Superior temporal gyrus (tissue), 1 donor: ENCODE measurements at regions not wholly inside any gene's neighbourhood (a gene's known extent, or its start where the extent isn't known, plus 50 kb on each side); places are given as distances from the start of the nearest gene placed in this dataset.
"Not testable (repeated sequence)": the region's sequence is repeated elsewhere in the genome, so short reads cannot be mapped to it uniquely, and the experiment has no call there.

Source experiments
- DNase-seq: peaks from one replicate; pipeline ENCODE4 v3.0.0-alpha.2; 2016; ENCODE audit errors: extremely low spot score

GRCh38 chr2:102871707-102872106 lies 109.9 kb downstream of the TMEM182 start:
- no peak for DNase-seq

DNA sequence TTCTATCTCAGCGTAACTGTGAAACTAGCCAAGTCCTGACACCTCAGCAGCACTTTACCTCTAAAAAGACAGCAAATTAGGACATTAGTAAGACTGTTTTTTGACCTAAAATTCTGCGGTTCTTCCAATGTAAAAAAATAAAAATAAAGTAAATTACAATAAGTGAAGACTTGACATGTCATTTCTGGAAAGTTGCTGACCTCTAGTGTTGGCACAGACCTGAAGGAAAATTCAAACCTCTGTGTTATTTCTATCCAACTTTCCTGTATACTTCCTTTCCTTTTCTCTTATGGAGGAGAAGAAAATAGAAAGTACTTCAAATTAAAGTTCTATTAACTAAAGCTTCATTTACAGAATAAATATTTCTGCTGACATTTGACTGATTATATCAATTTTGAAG lies 110.6 kb downstream of the TMEM182 start:
- peak; percentile 38 for DNase-seq

- DNase-seq: not testable (repeated sequence)
Measured at GRCh38 chr2:102879513-102879912, 117.7 kb downstream of the TMEM182 start.

DNA sequence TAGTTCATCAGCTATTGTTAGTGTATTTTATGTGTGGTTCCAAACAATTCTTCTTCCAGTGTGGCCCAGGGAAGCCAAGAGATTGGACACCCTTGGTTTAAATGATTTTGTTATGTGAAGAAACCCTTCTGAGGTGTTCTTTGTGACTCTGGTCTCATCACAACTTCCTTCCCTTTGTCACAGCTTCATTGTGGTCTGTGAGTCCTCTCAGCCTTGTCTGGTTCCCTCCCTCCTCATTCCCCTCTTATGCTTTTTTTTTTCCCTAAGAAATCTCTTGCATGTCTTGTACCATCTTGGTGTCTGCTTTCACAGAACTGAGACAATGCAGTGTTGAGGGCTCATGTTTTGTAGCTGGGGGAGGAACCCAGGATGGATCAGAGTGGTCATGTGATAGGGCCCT lies 118.9 kb downstream of the TMEM182 start:
- no peak for DNase-seq

GRCh38 chr2:102886216-102886893 lies 124.5 kb downstream of the TMEM182 start:
- no peak for DNase-seq

DNA sequence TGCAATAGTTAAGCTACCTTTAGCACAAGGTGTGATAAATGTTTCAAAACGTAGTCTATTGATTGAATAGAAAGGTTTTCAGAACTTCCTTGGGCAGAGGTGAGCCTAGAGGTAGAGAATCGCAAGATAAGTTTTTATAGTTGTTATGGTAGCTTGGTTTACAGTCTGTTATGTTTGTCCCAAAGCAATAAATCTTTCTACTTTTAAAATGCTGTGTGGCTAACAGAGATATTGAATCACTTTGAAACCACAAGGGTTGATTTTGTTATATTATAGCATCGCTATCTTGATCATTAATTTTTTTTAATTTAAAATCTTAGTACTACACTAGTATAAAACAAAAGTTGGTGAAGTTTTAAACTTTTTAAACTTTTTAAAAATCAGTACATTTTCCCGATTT lies 126.7 kb downstream of the TMEM182 start:
- DNase-seq: no peak

- DNase-seq: no peak
Measured at GRCh38 chr2:102891296-102891695, 129.5 kb downstream of the TMEM182 start.

GRCh38 chr2:102892698-102893310 lies 131.0 kb downstream of the TMEM182 start:
- no peak for DNase-seq

DNA sequence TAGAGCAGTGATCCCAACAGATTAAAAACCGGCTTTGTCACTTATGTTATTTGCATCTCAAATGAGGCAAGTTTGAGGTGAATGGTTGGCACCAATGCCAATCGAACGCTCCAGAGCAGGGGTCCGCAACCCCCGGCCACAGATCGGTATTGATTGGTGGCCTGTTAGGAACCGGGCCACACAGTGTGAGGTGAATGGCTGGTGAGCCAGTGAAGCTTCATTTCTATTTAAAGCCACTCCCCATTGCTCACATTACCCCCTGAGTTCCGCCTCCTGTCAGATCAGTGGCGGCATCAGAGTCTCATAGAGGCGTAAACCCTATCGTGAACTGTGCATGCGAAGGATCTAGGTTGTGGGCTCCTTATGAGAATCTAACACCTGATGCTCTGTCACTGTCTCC lies 132.0 kb downstream of the TMEM182 start:
- DNase-seq: no peak

DNA sequence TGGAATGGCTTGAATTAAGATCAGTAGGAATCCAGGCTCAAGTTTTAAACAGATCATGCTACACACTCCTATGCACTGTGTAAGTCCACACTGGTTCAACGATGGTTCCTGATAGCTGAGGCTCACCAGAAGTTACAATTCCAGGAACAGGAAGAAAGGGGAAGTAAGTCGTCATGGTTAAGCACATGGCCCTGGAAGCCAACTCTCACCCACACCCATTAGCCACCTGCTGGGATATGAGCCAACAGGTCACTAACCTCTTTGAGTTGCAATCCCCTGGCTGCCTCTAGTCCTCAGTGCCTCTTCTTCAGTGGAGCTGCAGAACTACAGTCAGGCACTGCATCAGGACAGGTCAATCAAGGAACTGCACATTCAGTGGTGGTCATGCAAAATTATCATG lies 133.5 kb downstream of the TMEM182 start:
- no peak for DNase-seq

- DNase-seq: not testable (repeated sequence)
Measured at GRCh38 chr2:102909240-102909639, 147.4 kb downstream of the TMEM182 start.

DNA sequence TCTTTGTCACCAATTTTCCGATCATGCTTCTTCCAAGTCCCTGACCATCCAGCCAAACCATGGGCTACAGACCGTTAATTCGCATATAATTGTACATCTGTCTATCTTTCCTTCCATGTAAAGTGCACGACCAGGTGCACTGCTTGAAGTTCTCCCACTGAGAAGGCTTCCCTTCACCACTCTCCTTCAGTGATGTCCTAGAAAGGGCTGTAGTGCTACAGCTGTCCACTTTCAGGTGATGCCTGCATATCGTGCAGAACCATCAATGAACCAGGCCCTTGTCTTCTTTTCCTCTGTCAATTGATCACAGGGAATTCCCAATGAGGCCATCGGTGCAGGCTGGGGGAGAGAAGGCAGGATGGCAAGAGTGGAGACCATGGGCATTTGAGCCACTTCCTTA lies 148.9 kb downstream of the TMEM182 start:
- DNase-seq: no peak

DNA sequence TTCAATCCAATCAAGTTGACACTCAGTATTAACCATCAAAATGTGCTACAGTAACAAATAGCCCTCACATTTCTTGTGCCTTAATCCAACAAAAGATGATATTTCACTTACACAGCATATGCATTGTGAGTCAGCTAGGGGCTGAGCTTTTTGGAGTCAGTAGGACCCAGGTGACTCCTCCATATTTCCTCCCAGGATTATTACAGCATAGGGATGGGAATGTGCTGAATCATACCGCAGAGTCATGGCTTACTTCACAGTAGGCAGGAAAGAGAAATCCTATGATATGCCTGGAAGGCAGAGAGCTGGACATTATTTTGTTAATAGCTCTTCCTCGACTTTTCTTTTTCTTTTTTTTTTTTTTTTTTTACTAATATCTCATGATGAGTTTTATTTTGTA lies 153.3 kb downstream of the TMEM182 start:
- no peak for DNase-seq

GRCh38 chr2:102922321-102922720 lies 160.5 kb downstream of the TMEM182 start:
- no peak for DNase-seq

DNA sequence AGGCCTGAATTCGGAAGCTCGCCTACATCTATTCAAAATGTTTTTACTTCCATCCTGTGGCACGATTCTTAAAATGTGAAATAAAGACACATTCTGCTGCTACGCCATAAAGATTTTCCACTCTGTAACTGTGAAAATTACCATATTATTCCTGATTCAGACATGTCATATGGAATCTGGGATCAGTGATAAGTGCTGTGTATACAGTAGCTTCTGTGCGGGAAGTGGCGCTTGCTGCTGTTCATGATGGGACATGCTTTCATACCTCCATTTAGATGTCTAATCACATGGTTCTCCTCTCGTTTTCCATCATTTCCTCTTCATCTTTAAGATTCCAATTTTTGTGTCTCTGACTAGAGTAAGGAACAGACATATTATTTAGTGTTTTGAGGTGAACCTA lies 163.2 kb downstream of the TMEM182 start:
- no peak for DNase-seq

DNA sequence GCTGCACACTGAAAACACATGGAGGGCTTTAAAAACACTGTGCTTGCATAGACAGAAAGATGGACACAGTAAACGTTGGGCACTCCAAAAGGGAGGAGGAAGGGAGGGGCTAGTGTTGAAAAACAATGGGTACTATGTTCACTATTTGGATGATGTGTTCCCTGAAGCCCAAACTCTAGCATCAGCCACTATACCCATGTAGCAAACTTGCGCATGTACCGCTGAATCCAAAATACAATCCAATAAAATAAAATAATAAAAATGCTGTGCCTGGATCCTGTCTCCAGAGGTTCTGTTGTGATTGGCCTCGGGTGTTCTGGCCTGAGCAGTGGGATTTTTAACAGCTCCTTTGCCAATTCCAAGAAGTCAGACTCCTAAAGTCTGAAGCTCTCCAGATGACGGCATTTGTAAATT lies 166.0 kb downstream of the TMEM182 start:
- DNase-seq: no peak

GRCh38 chr2:102929721-102930120 lies 167.9 kb downstream of the TMEM182 start:
- DNase-seq: no peak

DNA sequence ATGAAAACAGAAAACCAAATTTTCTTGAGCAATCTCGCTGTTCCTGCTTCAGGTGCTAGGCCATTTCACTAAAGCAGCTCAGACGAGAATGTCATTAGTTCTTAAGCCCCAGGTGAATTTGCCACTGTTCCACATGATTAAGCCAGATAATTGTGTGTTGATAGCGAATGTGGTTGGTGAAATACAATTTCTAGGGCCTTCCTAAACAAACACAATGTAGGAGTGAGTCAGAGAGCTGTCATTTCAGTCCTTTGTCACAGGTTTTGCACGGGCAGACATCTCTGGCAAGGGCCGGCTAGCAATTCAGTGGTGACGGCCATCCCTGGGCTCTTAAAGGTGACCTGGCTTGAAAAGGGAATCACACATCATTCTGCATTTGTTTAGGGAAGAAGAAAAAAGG lies 170.7 kb downstream of the TMEM182 start:
- DNase-seq: no peak

- DNase-seq: no peak
Measured at GRCh38 chr2:102939207-102939606, 177.4 kb downstream of the TMEM182 start.

DNA sequence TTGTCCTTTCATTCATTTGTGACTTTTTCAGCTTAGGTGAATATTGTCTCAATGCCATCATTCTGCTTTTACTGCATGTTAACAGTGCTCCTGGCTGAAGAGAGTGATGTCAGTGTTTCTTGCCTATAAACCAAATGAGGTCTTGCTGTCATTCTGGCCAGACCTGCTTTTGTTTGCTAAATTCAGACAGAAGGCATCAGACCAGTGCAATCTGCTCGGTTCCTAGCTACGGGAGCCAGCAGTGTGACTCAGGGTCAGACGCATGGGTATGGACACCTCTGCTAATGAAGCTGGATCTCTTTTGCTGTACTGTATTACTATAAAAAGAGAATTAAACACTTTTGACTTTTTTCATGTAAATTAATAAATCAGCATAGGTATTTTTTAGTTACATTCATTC lies 178.9 kb downstream of the TMEM182 start:
- DNase-seq: no peak

DNA sequence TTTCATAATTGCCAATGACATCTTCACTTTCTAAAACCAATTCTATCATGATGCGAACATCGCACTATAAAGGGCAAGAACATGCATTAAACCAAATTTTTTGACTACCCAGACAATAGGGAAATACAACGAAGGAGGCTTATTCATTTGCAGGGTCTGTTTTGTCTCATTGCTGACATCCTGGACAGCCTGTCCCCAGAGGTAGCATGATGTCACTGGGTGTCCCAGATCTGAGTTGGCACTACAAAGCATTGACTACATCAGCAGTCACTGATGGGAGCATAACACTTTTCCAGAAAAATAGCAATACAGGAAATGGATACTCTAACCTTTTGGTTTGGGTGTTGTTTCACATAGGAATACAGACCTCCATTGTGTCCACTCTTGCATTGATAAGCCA lies 180.3 kb downstream of the TMEM182 start:
- DNase-seq: no peak

DNA sequence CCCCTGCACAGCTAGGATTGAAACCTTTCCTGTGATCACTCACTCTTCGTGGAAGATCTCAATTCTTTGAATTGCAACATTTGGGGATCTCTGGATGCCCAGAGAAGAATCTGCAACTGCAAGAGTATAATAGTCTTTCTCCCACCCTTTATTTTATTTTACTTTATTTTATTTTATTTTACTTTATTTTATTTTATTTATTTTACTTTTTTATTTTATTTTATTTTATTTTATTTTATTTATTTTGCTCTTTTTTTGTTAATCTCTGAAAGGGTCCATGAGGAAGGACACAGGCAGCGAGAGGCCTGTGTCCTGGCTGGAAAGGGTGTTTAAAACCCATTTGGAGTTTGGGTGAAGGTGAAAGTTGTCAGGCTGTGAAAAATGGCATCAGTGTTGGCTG lies 181.4 kb downstream of the TMEM182 start:
- no peak for DNase-seq

DNA sequence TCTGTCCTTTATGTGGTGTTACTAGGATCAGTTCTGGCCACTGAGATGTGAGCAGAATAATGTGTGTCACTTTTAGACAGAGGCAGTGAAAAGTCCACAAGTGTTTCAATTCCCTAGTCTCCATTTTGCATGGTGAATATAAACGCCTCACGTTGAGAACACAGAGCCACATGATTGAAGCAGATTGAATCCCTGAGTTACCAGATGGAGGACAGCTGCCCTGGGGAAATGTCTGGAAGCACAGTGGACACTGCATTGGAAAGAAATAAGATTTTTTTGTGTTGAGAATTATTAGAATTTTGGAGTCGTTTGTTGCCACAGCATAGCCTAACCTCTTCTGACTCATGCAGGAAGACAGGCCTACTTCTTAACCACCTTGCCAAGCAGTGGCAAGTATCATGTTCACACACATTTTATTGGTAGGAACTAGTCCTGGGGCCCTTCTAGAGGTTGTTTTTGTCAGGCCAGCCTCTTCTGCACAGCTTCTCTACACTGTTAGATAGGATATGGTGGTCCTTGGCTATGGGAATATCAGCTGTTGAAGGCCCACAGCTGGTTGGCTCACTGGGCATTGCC lies 188.6 kb downstream of the TMEM182 start:
- DNase-seq: no peak
